GM06990 (cell line): ENCODE measurements at regions not wholly inside any gene's neighbourhood (a gene's known extent, or its start where the extent isn't known, plus 50 kb on each side); places are given as distances from the start of the nearest gene placed in this dataset.
"Not testable (repeated sequence)": the region's sequence is repeated elsewhere in the genome, so short reads cannot be mapped to it uniquely, and the experiment has no call there.

ENCODE experiments used
- DNase-seq: peaks from one replicate; pipeline ENCODE4 v3.0.0-alpha.2; 2011; ENCODE audit not compliant: insufficient read length; ENCODE audit errors: extremely low read depth
- H3K27me3 ChIP-seq: replicated peaks from 2 replicates; pipeline ENCODE4 v1.6.0; 2011; ENCODE audit warnings: low read length; ENCODE audit not compliant: control insufficient read depth, insufficient read depth
- H3K36me3 ChIP-seq: 2 replicates; pipeline ENCODE4 v1.5.1; 2011; ENCODE audit warnings: low read length; ENCODE audit not compliant: control insufficient read depth, insufficient read depth
- H3K4me3 ChIP-seq: replicated peaks from 2 replicates; pipeline ENCODE4 v1.5.1; 2011; ENCODE audit warnings: low read depth, mild to moderate bottlenecking, control low read depth, low read length
- CTCF ChIP-seq: IDR thresholded peaks from 2 replicates; pipeline ENCODE4 v1.5.1; 2011; ENCODE audit warnings: low read length, control low read depth, mild to moderate bottlenecking, inconsistent platforms; ENCODE audit not compliant: insufficient read depth, poor library complexity, severe bottlenecking

DNA sequence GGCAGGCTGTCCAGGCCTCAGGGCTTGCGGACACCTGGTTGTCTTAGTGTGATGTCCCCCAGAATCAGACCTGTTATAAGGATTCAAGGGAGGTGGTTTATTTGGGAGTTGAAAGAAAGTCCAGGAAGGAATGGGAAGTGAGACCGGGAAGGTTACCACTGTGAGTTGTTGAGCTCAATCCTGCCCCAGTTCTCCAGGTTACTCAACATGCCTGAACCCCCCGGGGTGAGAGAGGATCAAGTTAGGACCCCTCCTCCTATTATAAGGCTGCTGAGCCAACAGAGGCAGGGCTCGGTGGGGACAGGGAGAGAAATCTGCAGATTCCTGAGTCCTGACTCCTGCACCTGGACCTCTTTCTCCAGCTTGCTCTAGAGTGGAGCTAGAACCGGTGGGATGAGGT lies 86.4 kb downstream of the MRM1 start:
- H3K36me3 ChIP-seq: no peaks in the 10 kb centered on the region
- H3K4me3 ChIP-seq: no peak overlapping the region
- no peak for DNase-seq
- no peaks in the 10 kb centered on the region; the same call in none of the 2 replicates for H3K27me3 ChIP-seq
- TF ChIP-seq CTCF: no peak

DNA sequence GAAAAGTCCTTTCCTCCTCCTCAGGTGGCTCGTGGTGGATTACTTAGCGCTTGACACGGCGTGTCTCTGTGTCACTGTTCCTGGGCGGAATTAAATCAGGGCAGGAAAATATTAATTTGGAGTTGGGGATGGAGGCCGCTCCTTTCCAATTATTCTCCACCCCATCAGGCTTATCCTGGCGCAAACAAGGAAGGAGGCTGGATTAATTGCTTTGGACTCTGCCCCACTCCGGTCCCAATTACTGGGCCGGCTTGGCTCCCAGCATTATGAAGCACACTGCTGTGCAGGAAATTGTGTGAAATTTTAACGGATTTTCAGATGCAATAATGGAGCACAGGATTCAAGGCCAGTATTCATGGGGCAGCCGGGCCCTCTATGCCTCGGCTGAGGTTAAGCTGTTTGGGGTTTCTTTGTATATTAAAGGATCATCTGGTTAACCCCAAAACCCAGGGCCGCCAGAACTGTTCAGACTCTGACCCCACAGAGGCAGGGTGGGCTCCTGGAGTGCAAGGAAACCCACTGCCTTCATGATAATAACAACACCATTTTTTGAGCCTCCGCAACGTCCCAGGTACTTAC lies 87.8 kb downstream of the MRM1 start:
- no peak for DNase-seq
- Histone ChIP-seq H3K36me3 (no peaks in the 10 kb centered on the region), H3K27me3 (no peaks in the 10 kb centered on the region; the same call in none of the 2 replicates), H3K4me3 (no peak overlapping the region)
- no peak for TF ChIP-seq CTCF

DNA sequence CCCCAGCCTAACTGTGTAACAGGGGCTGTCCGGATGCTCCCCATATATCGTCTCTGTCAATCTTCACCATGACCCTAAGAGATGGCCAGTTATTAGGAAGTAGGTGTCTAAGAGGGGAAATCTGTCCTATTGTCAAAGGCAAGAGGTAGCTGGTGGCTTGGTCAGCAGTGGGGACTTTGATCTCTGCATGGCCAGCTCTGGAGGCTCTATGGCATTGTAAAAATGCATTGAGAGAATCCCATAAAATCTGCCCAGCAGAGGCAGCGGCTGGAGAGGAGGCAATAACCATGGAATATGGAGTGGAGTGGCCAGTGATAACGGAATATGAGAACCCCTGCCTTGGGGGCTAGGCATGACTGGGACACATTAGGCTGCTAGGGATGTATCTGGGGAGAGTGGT lies 88.8 kb downstream of the MRM1 start:
- no peak for DNase-seq
- TF ChIP-seq CTCF: no peak
- no peak overlapping the region for H3K4me3 ChIP-seq
- H3K27me3 ChIP-seq: no peaks in the 10 kb centered on the region; the same call in none of the 2 replicates
- no peaks in the 10 kb centered on the region for H3K36me3 ChIP-seq

GRCh38 chr17:36691606-36692005 lies 90.2 kb downstream of the MRM1 start:
- no peak overlapping the region for H3K4me3 ChIP-seq
- no peak for TF ChIP-seq CTCF
- H3K36me3 ChIP-seq: no peaks in the 10 kb centered on the region
- DNase-seq: no peak
- no peaks in the 10 kb centered on the region; the same call in none of the 2 replicates for H3K27me3 ChIP-seq

DNA sequence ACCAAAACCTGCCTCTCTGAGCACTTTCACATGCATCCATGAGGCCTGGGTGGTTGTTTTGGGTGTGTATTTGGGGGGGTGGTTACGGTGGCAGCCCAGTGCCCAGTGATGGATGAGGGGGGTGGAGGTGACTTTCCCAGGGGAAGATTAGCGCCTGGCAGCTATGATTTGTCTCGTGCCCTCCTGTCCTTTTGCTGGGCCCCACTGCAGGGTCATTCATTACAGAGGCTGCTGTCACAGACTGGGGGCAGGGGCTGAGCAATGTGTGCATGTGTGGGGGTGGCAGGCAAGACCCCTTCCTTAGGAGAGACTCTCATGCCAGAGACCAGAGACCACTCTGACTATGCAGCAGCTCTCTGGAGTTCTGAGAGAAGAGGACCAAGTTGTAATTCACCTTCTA lies 93.7 kb downstream of the MRM1 start:
- no peak overlapping the region for H3K4me3 ChIP-seq
- no peak for DNase-seq
- no peak for TF ChIP-seq CTCF
- no peaks in the 10 kb centered on the region; the same call in none of the 2 replicates for H3K27me3 ChIP-seq
- no peaks in the 10 kb centered on the region for H3K36me3 ChIP-seq

DNA sequence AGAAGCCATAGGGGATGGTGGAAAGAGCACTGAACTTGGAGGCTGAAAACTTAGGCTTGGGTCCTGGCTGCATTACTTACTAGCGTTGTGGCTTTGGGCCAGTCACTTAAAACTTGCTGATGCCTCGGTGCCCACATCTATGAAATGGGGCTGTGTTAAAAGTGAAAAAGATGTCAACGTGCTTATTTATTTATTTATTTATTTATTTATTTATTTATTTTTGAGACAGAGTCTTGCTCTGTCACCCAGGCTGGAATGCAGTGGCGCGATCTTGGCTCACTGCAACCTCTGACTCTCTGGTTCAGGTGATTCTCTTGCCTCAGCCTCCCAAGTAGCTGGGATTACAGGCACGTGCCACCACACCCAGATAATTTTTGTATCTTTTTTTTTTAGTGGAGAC lies 94.3 kb downstream of the MRM1 start:
- not testable (repeated sequence) for H3K27me3 ChIP-seq, H3K36me3 ChIP-seq, H3K4me3 ChIP-seq, DNase-seq
